C4-2B (cell line): ENCODE measurements at regions not wholly inside any gene's neighbourhood (a gene's known extent, or its start where the extent isn't known, plus 50 kb on each side); places are given as distances from the start of the nearest gene placed in this dataset.

Experiments
- H3K27ac ChIP-seq: fragments of 450-650 bp; 2 replicates; pipeline ENCODE4 v1.5.1; 2017
- ZFX ChIP-seq: fragments of 450-650 bp; IDR thresholded peaks from 2 replicates; pipeline ENCODE4 v1.6.1; 2017
- TF ChIP-seq, protein P1 (sequence below): fragments of 450-650 bp; conservative IDR thresholded peaks from 2 replicates; pipeline ENCODE4 v1.5.1; 2017; ENCODE audit warnings: mild to moderate bottlenecking

DNA sequence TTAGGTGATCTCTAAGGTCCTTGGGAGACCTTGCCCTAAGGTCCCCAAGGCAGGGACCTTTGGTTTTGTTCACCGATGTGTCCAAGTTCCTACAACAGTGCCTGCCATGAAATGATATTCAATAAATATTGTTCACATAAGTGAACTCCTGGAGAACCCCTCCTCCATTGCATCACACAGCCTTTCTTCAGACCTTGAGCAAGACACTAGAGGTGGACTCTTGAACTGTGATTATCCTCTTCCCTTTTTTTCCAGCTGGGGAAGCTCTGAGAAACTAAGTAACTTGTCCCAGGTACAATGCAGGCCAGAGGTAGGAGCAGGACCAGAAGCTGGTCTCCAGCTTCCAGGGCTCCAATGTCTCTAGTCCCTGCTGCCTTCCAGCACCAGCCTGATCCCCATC is 76.6 kb upstream of the LMO1 start:
- no peak for TF ChIP-seq ZFX
- TF ChIP-seq, protein P1, sequence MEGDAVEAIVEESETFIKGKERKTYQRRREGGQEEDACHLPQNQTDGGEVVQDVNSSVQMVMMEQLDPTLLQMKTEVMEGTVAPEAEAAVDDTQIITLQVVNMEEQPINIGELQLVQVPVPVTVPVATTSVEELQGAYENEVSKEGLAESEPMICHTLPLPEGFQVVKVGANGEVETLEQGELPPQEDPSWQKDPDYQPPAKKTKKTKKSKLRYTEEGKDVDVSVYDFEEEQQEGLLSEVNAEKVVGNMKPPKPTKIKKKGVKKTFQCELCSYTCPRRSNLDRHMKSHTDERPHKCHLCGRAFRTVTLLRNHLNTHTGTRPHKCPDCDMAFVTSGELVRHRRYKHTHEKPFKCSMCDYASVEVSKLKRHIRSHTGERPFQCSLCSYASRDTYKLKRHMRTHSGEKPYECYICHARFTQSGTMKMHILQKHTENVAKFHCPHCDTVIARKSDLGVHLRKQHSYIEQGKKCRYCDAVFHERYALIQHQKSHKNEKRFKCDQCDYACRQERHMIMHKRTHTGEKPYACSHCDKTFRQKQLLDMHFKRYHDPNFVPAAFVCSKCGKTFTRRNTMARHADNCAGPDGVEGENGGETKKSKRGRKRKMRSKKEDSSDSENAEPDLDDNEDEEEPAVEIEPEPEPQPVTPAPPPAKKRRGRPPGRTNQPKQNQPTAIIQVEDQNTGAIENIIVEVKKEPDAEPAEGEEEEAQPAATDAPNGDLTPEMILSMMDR = no peak
- H3K27ac ChIP-seq = no peak overlapping the region

DNA sequence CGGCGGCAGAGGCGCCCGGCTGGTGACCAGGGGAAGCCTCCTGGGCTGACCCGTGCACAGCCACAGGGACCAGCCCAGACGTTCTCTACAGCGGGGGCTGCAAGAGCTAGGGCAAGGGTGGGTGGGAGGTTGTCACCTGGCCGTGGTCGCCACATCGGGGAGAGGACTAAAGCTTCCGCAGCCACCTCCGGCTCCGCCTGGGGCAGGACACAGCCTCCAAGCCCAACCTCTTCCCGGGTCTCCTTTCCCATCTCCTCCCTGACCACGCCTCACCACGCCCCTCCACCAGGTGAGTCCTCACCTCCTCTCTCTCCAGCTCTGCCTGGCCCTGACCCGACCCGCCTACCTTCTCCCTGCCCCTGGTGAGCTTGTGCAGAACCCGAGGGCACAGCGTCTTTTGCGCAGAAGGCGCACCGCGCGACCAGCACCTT is 75.9 kb upstream of the LMO1 start:
- TF ChIP-seq ZFX = no peak
- TF ChIP-seq, protein P1 = no peak

DNA sequence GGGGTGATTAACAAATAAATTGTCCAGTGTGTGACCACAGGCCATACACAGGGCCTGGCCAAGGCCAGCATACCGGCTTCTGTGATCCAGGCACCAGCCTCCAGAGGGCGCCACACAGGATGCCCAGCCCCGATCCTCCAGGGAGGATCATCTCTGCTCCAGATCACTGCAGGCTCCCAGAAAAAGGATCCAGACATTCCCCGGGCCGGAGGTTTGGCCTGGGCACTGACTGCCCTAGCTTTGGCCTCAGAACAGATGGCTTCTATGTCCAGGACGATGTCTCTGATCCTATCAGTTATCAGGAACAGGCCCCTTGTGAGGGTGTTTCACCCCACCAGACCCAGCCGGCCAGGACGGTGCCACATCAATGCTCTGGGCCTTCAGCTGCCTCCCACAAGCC is 74.5 kb upstream of the LMO1 start:
- no peak overlapping the region for H3K27ac ChIP-seq
- TF ChIP-seq, protein P1 = peak; percentile 93
- TF ChIP-seq ZFX = no peak

More for the DNA sequence above, 75.9 kb upstream of the LMO1 start:
- H3K27ac ChIP-seq = no peak overlapping the region

DNA sequence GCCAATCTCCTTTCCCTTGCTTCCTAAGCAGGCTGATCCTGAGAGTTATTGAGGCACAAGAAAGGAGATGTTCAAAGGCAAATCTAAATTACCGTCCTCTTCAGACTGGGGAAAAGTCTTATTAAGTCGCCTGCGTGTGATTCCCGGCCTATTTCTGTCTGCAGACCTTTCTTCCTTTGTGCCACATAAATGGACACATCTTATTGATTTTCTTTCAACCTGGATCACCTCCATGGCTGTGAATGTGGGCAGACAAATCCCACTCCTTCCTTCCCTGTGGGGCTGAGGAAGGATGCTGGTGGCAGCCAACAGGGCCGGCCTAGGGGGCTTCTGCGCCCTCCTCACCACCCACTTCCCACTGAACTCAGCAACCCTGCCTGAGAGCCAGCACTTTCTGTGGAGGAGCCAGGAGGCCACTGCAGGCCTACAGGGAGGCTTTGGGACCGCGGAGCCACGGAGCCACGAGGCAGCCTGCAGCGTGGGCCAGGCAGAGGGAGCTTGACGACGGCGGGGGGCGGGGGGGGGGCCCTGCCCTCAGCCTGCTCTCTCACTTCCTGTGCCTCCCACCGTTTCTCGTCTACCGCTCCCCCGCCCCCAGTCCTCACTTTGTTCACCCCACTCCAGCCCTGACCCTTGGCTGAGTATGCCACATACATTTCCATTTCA is 73.6 kb upstream of the LMO1 start:
- no peak for TF ChIP-seq ZFX
- TF ChIP-seq, protein P1 = no peak
- no peak overlapping the region for H3K27ac ChIP-seq

DNA sequence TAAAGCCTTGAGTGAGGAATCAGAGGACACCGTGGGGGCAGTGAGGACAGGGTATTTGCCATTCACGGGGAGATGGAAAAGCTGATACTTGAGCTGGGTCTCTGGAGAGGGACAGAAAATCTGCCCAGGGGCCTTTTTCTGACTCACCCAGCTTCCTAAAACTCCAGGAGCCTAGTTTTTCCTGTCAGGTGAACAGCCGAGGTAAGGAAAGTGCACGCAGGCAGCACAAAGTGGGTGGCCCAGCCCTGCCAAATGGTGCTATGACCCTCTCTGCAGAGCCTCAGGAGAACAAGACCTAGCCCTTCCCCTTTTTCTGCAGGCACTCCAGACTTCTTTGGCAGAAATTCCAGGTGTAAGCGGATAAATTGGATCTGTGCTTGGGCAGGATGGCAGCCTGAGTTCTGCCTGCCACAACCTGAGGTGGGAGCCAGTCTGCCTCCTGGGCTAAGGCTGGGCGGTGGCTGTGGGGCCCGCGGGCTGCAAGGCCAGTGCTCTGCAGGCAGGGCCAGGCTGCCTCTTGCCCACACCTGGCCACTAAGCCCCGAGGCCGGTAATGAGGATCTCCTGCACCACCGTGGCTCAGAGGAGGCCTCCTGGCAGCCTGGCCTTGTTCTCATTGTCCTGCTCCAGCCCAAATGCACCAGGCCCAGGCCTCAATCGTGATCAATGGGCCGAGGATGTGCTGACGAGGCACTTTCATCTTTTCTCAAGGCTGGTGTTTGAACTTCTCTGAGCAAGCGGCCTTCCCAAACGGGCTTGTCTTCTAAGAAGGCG is 72.9 kb upstream of the LMO1 start:
- no peak overlapping the region for H3K27ac ChIP-seq
- no peak for TF ChIP-seq ZFX
- TF ChIP-seq, protein P1 = no peak

DNA sequence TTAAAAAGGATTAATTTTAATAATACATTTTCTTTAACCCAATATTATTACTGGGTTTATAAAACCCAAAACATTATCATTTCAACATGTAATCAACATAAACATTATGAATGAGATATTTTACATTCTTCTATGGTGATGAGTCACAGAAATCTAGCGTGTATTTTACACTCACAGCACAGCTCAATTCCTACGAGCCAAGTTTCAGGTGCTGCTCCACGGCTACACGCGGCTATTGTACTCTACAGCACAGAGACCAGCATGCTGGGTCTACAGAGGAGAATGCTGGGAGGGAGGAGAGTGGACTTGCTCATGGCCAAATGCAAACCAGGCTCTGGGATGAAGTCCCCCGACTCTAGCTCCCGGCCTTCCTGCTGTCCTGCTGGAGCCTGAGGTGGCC is 72.0 kb upstream of the LMO1 start:
- TF ChIP-seq, protein P1 = no peak
- no peak for TF ChIP-seq ZFX
- H3K27ac ChIP-seq = no peak overlapping the region

DNA sequence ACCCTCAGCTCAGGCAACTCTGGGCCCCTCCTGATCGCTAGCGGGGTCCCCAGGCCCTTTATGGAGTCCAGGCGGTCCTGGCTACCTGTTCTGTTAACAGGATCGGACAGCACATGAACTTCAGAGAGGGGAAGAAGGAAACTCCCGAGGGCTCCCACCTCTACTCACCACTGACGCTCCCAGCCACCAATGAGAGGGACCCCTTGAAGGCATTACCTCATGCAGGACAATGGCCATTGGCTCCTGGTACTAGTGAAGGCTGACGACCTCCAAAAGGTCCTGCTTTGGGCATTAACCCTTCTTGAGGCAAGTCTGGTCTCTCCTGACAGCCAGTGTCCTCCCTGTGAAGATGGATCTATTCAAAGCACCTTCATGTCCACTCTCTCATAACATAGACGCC is 71.5 kb upstream of the LMO1 start:
- no peak overlapping the region for H3K27ac ChIP-seq
- TF ChIP-seq, protein P1 = no peak
- TF ChIP-seq ZFX = no peak
